K562 (cell line): ENCODE measurements at regions not wholly inside any gene's neighbourhood (a gene's known extent, or its start where the extent isn't known, plus 50 kb on each side); places are given as distances from the start of the nearest gene placed in this dataset.

Source experiments
- ATAC-seq: fragments of 200-7000 bp; cut with Tn5 transposase; 3 replicates; pipeline ENCODE4 v1.9.1; 2020; ENCODE audit warnings: moderate library complexity
- BruUV-seq: library from RNA; stranded (reverse); fragments of 400-500 nt; replicated peaks from 2 replicates; lab custom pipeline; 2021; lab: Mats Ljungman, UMichigan
- CTCF ChIA-PET: fragments of 300-600 bp; formaldehyde crosslinking; extraction: SDS; loops from one replicate; lab custom pipeline; 2021; ENCODE audit warnings: low intra/inter-chr PET ratio; lab: Yijun Ruan, JAX
- POLR2A ChIA-PET: fragments of 300-600, 350-650 bp; sonication (Branson Sonifier 250); formaldehyde crosslinking; extraction: SDS; loops from one replicate; lab custom pipeline; 2021; ENCODE audit warnings: antibody characterized with exemption, inconsistent platforms; lab: Yijun Ruan, JAX
- DNase-seq, 4 experiments: peaks; one replicate each; pipeline versions ENCODE4 v3.0.0 to v3.0.0-alpha.2; 2011 to 2018; ENCODE audit warnings: low spot score in 3 of 4, mixed read lengths in 3 of 4; ENCODE audit errors: extremely low read depth in 1 of 4
- FAIRE-seq: peaks from 2 replicates; lab custom pipeline; 2011; peaks lifted over from hg19 to GRCh38; lab: Jason Lieb, UNC
- H2AFZ ChIP-seq: 2 replicates; pipeline ENCODE4 v1.6.0; 2011; ENCODE audit warnings: low read depth, low read length, control low read depth, inconsistent platforms
- H3K27ac ChIP-seq: fragments of 200-600 bp; 3 replicates; pipeline ENCODE4 v1.8.0; 2011; ENCODE audit warnings: low read depth, mild to moderate bottlenecking, control low read depth, inconsistent platforms, low read length, moderate library complexity, mixed read lengths; ENCODE audit errors: extremely low read depth
- H3K27me3 ChIP-seq, 2 experiments: fragments of 300-600 bp in 1 of 2; 2 replicates in 1 of 2; 3 replicates in 1 of 2; pipeline versions ENCODE4 v1.6.0 to v1.8.0; 2011; ENCODE audit warnings: inconsistent platforms in 2 of 2, low read length in 2 of 2, mild to moderate bottlenecking in 1 of 2, mixed read lengths in 1 of 2, moderate library complexity in 1 of 2; ENCODE audit not compliant: control insufficient read depth in 2 of 2, insufficient read depth in 2 of 2
- H3K36me3 ChIP-seq: fragments of 300-600 bp; 3 replicates; pipeline ENCODE4 v1.8.0; 2011; ENCODE audit warnings: mild to moderate bottlenecking, low read length, inconsistent platforms; ENCODE audit not compliant: control insufficient read depth, insufficient read depth
- H3K4me1 ChIP-seq, 2 experiments: fragments of 200-600 bp in 1 of 2; replicated peaks in 1 of 2; 2 replicates in 1 of 2; 3 replicates in 1 of 2; pipeline versions ENCODE4 v1.5.1 to v1.8.0; 2011; ENCODE audit warnings: inconsistent platforms in 2 of 2, low read length in 2 of 2, mild to moderate bottlenecking in 1 of 2, mixed read lengths in 1 of 2, moderate library complexity in 1 of 2; ENCODE audit not compliant: control insufficient read depth in 2 of 2, insufficient read depth in 2 of 2
- H3K4me2 ChIP-seq: 2 replicates; pipeline ENCODE4 v1.6.1; 2011; ENCODE audit warnings: low read length, control low read depth, inconsistent platforms, mixed read lengths; ENCODE audit not compliant: insufficient read depth
- H3K4me3 ChIP-seq: fragments of 200-600 bp; sonication (generic), shearing (Covaris generic); 2 replicates; pipeline ENCODE4 v1.5.1; 2016; ENCODE audit warnings: control low read depth, inconsistent platforms
- H3K79me2 ChIP-seq: fragments of 200-600 bp; 3 replicates; pipeline ENCODE4 v1.8.0; 2011; ENCODE audit warnings: low read length, inconsistent platforms; ENCODE audit not compliant: control insufficient read depth, insufficient read depth
- H3K9ac ChIP-seq, 2 experiments: 2 replicates each; pipeline versions ENCODE4 v1.6.0 to v1.6.1; 2011; ENCODE audit warnings: low read depth in 2 of 2, low read length in 2 of 2, control low read depth in 1 of 2, inconsistent platforms in 1 of 2, mild to moderate bottlenecking in 1 of 2, mixed read lengths in 1 of 2; ENCODE audit not compliant: insufficient read depth in 1 of 2
- H3K9me1 ChIP-seq: one replicate; pipeline ENCODE4 v1.6.0; 2011; ENCODE audit warnings: inconsistent platforms, mild to moderate bottlenecking, low read length, moderate library complexity; ENCODE audit not compliant: control insufficient read depth, insufficient read depth
- H3K9me3 ChIP-seq: replicated peaks from 2 replicates; pipeline ENCODE4 v1.5.1; 2011; ENCODE audit warnings: low read depth, low read length, inconsistent platforms; ENCODE audit not compliant: control insufficient read depth, insufficient read depth
- H4K20me1 ChIP-seq: replicated peaks from 2 replicates; pipeline ENCODE4 v1.6.1; 2011; ENCODE audit warnings: low read length, inconsistent platforms, mixed read lengths; ENCODE audit not compliant: control insufficient read depth, insufficient read depth
- ATF6 ChIP-seq: sonication (generic); formaldehyde crosslinking; IDR thresholded peaks from 2 replicates; pipeline ENCODE4 v1.4.0; 2020; ENCODE audit warnings: mild to moderate bottlenecking, missing genetic modification reagents
- BDP1 ChIP-seq: IDR thresholded peaks from 3 replicates; pipeline ENCODE4 v1.6.1; 2011; ENCODE audit not compliant: insufficient read length, insufficient read depth
- DNMT1 ChIP-seq: fragments of 450-650 bp; IDR thresholded peaks from 2 replicates; pipeline ENCODE4 v1.6.1; 2016; ENCODE audit warnings: antibody characterized with exemption, mild to moderate bottlenecking
- E2F8 ChIP-seq: fragments of 450-650 bp; IDR thresholded peaks from 2 replicates; pipeline ENCODE4 v1.7.1; 2018; ENCODE audit warnings: mild to moderate bottlenecking, low read depth; ENCODE audit not compliant: partially characterized antibody
- MAFF ChIP-seq: IDR thresholded peaks from 2 replicates; pipeline ENCODE4 v1.6.1; 2012; ENCODE audit warnings: low read length, improper control_type of control experiment
- MAFG ChIP-seq: fragments of 450-650 bp; conservative IDR thresholded peaks from 2 replicates; pipeline ENCODE4 v1.6.1; 2016; ENCODE audit warnings: missing genetic modification characterization, missing compliant biosample characterization
- MBD1 ChIP-seq: fragments of 250-450 bp; sonication (Bioruptor Pico); IDR thresholded peaks from 2 replicates; pipeline ENCODE4 v1.8.0; 2022; ENCODE audit warnings: inconsistent platforms
- NCOA2 ChIP-seq, 2 experiments: fragments of 450-650 bp; IDR thresholded peaks; 2 replicates each; pipeline ENCODE4 v1.6.1; 2018; ENCODE audit warnings: mild to moderate bottlenecking in 2 of 2, moderate library complexity in 1 of 2; ENCODE audit not compliant: partially characterized antibody in 2 of 2
- TCF7 ChIP-seq: sonication (generic); IDR thresholded peaks from 2 replicates; pipeline ENCODE4 v1.6.1; 2016; ENCODE audit warnings: antibody characterized with exemption, borderline replicate concordance
- TEAD1 ChIP-seq, 2 experiments: fragments of 450-650 bp in 1 of 2; sonication (generic) in 1 of 2; formaldehyde crosslinking; IDR thresholded peaks; 2 replicates each; pipeline versions ENCODE4 v1.4.0 to v1.8.0; 2020 to 2022; ENCODE audit warnings: mild to moderate bottlenecking in 2 of 2, missing genetic modification reagents in 1 of 2
- ZBTB43 ChIP-seq: sonication (generic); formaldehyde crosslinking; IDR thresholded peaks from 2 replicates; pipeline ENCODE4 v1.8.0; 2023; ENCODE audit warnings: mild to moderate bottlenecking, missing genetic modification reagents
- ZFX ChIP-seq: sonication (generic); formaldehyde crosslinking; IDR thresholded peaks from 2 replicates; pipeline ENCODE4 v1.8.0; 2022; ENCODE audit warnings: mild to moderate bottlenecking, missing genetic modification reagents, moderate library complexity
- ZNF717 ChIP-seq: fragments of 250-450 bp; sonication (Bioruptor Pico); IDR thresholded peaks from 2 replicates; pipeline ENCODE4 v1.5.0; 2021
- WGBS: fragments of 100-300 bp; shearing (Covaris generic); methylation state at CpG from one replicate; pipeline ENCODE4 v1.1.6; 2016; ENCODE audit warnings: low coverage, mixed read lengths; ENCODE audit not compliant: insufficient coverage; ENCODE audit errors: missing lambda C conversion rate; 5-methylcytosine and 5-hydroxymethylcytosine counted together
- in situ Hi-C: fragments of 300-500 bp; cut with MboI; formaldehyde crosslinking; loops from 4 replicates; pipeline ENCODE4 v1.15.0; 2018; ENCODE audit warnings: inconsistent platforms, mixed read lengths
- intact Hi-C: fragments of 100-400 bp; cut with micrococcal nuclease; formaldehyde crosslinking; loops from 2 replicates; pipeline ENCODE4 v1.14.2; 2022

GRCh38 chr6:37103169-37104039, 66.5 kb upstream of the PIM1 start:
- H2AFZ ChIP-seq: peak overlapping the region; percentile 75; the same call in 1 of the 2 replicates
- H3K4me3 ChIP-seq: peak overlapping the region; percentile 33; the same call in 1 of the 2 replicates
- intact Hi-C loops: loop anchor here (1.0 to 5.0 kb wide), 5 partner anchors 21 to 80 kb away; partner anchors contain the start of gene PIM1
- no peaks in the 10 kb centered on the region for H3K27me3 ChIP-seq
- H3K9me1 ChIP-seq: no peaks in the 10 kb centered on the region
- no peaks in the 10 kb centered on the region for H4K20me1 ChIP-seq
- in situ Hi-C loops: no loop called here
- ATAC-seq (peak; percentile 80), FAIRE-seq (peak; percentile 92), DNase-seq (peak; percentile 96 to 99 (median 98))
- H3K9me3 ChIP-seq: no peaks in the 10 kb centered on the region
- CTCF ChIA-PET: interaction anchor here (0.7 to 0.9 kb wide), 2 partner anchors 44 to 69 kb away, joined by 3 read pairs; no protein-coding TSS in a partner anchor
- peak overlapping the region; percentile 63 for H3K27ac ChIP-seq
- BruUV-seq: no TSS peak
- no peaks in the 10 kb centered on the region for H3K79me2 ChIP-seq
- peak overlapping the region; percentile 71 to 73; a peak in 3 of 4 replicates for H3K9ac ChIP-seq
- POLR2A ChIA-PET: interaction anchor here (1.0 to 2.0 kb wide), 7 partner anchors 9 to 107 kb away, joined by 3 to 5 read pairs (median 4); no protein-coding TSS in a partner anchor
- 9% methylated on average over 10 of the region's 10 CpGs for WGBS
- H3K4me2 ChIP-seq: peak overlapping the region; percentile 75
- H3K4me1 ChIP-seq: peaks cover 48 to 56% of the 10 kb centered on the region in 2 experiments
- H3K36me3 ChIP-seq: no peaks in the 10 kb centered on the region
- no peak for TF ChIP-seq ATF6
- no peak for TF ChIP-seq ZNF717
- TF ChIP-seq NCOA2 (IDR thresholded peaks at IDR 0.05; ENCODE audit: partially characterized antibody in 2 of 2): no peak
- TF ChIP-seq TCF7: peak; percentile 73
- TF ChIP-seq MAFG (tag): peak; percentile 84
- no peak for TF ChIP-seq ZBTB43 (CRISPR knock-in tag)
- no peak for TF ChIP-seq ZFX (CRISPR knock-in tag)
- no peak for TF ChIP-seq DNMT1
- TF ChIP-seq MBD1 (CRISPR knock-in tag): no peak
- TF ChIP-seq MAFF: peak; percentile 63
- no peak for TF ChIP-seq BDP1
- peak; percentile 56 for TF ChIP-seq E2F8
- peak in 1 of 2 experiments; percentile 86; a peak in 3 of 4 replicates for TF ChIP-seq TEAD1 (CRISPR knock-in tag; IDR thresholded peaks at IDR 0.05)
